CD14-positive monocyte (primary cell): ENCODE measurements at regions not wholly inside any gene's neighbourhood (a gene's known extent, or its start where the extent isn't known, plus 50 kb on each side); places are given as distances from the start of the nearest gene placed in this dataset.

Experiments
- DNase-seq, 3 donors: peaks; one replicate each; pipeline ENCODE4 v3.0.0-alpha.2; 2011 to 2022
- H2AFZ ChIP-seq: 2 replicates; pipeline ENCODE4 v1.6.0; 2012; ENCODE audit warnings: mild to moderate bottlenecking, low read depth, low read length, inconsistent platforms; ENCODE audit not compliant: insufficient read depth, poor library complexity, severe bottlenecking
- H3K27ac ChIP-seq, 2 donors: 1 replicate in 1 of 2; 2 replicates in 1 of 2; pipeline ENCODE4 v1.5.1; 2012 to 2013; ENCODE audit warnings: low read length in 2 of 2, control low read depth in 1 of 2, inconsistent platforms in 1 of 2, low read depth in 1 of 2, mild to moderate bottlenecking in 1 of 2
- H3K27me3 ChIP-seq, 2 donors: one replicate each; pipeline versions ENCODE4 v1.6.0 to v1.6.1; 2011 to 2013; ENCODE audit warnings: low read length in 2 of 2; ENCODE audit not compliant: control insufficient read depth in 2 of 2, insufficient read depth in 2 of 2
- H3K36me3 ChIP-seq, 2 donors: replicated peaks in 1 of 2; 1 replicate in 1 of 2; 2 replicates in 1 of 2; pipeline versions ENCODE4 v1.5.1 to v1.6.1; 2012 to 2013; ENCODE audit warnings: low read length in 2 of 2, control low read depth in 1 of 2, inconsistent platforms in 1 of 2, mild to moderate bottlenecking in 1 of 2; ENCODE audit not compliant: insufficient read depth in 2 of 2, control insufficient read depth in 1 of 2
- H3K4me1 ChIP-seq, 2 donors: 1 replicate in 1 of 2; 2 replicates in 1 of 2; pipeline versions ENCODE4 v1.5.1 to v1.6.1; 2012 to 2013; ENCODE audit warnings: low read length in 2 of 2, control low read depth in 1 of 2, inconsistent platforms in 1 of 2, mild to moderate bottlenecking in 1 of 2, moderate library complexity in 1 of 2; ENCODE audit not compliant: insufficient read depth in 2 of 2, control insufficient read depth in 1 of 2
- H3K4me2 ChIP-seq: replicated peaks from 2 replicates; pipeline ENCODE3; 2012; ENCODE audit warnings: low read length, moderate library complexity, mild to moderate bottlenecking; ENCODE audit not compliant: poor library complexity, severe bottlenecking; ENCODE audit errors: extremely low read depth
- H3K4me3 ChIP-seq, 3 experiments: fragments of 200-600 bp in 1 of 3; sonication (generic) in 1 of 3; replicated peaks in 1 of 3; 1 replicate in 2 of 3; 2 replicates in 1 of 3; pipeline ENCODE4 v1.5.1; 2011 to 2013; ENCODE audit warnings: low read length in 3 of 3, mild to moderate bottlenecking in 3 of 3, control low read depth in 2 of 3, low read depth in 2 of 3, inconsistent platforms in 1 of 3, moderate library complexity in 1 of 3
- H3K79me2 ChIP-seq: 2 replicates; pipeline ENCODE4 v1.6.0; 2012; ENCODE audit warnings: mild to moderate bottlenecking, control low read depth, inconsistent platforms, low read length, moderate library complexity; ENCODE audit not compliant: insufficient read depth
- H3K9ac ChIP-seq: 2 replicates; pipeline ENCODE4 v1.6.0; 2017; ENCODE audit warnings: low read length, mild to moderate bottlenecking; ENCODE audit not compliant: insufficient read depth, poor library complexity, severe bottlenecking
- H3K9me3 ChIP-seq, 2 donors: replicated peaks in 1 of 2; 1 replicate in 1 of 2; 2 replicates in 1 of 2; pipeline versions ENCODE4 v1.5.1 to v1.6.1; 2012 to 2013; ENCODE audit warnings: low read length in 2 of 2, control low read depth in 1 of 2; ENCODE audit not compliant: control insufficient read depth in 1 of 2, insufficient read depth in 1 of 2
- H4K20me1 ChIP-seq: 2 replicates; pipeline ENCODE4 v1.6.0; 2012; ENCODE audit warnings: mild to moderate bottlenecking, low read length, control low read depth, moderate library complexity; ENCODE audit not compliant: insufficient read depth
- H3K27ac Mint-ChIP-seq, 7 donors: one replicate each; pipeline ENCODE4 v1.8.0; 2020; ENCODE audit warnings: mild to moderate bottlenecking in 7 of 7, mixed read lengths in 7 of 7, moderate library complexity in 6 of 7, inconsistent platforms in 2 of 7
- H3K27me3 Mint-ChIP-seq, 3 donors: one replicate each; pipeline ENCODE4 v1.8.0; 2021 to 2022; ENCODE audit warnings: low read depth in 3 of 3, mild to moderate bottlenecking in 3 of 3, mixed read lengths in 3 of 3, moderate library complexity in 3 of 3, inconsistent platforms in 1 of 3
- H3K36me3 Mint-ChIP-seq, 2 donors: one replicate each; pipeline ENCODE4 v1.8.0; 2020; ENCODE audit warnings: mixed read lengths in 2 of 2, inconsistent platforms in 1 of 2, mild to moderate bottlenecking in 1 of 2
- H3K4me1 Mint-ChIP-seq: one replicate; pipeline ENCODE4 v1.8.0; 2020; ENCODE audit warnings: mild to moderate bottlenecking, mixed read lengths
- H3K4me3 Mint-ChIP-seq, 2 donors: one replicate each; pipeline ENCODE4 v1.8.0; 2020; ENCODE audit warnings: mild to moderate bottlenecking in 2 of 2, mixed read lengths in 2 of 2, moderate library complexity in 1 of 2
- H3K9me3 Mint-ChIP-seq, 7 donors: one replicate each; pipeline ENCODE4 v1.8.0; 2020 to 2022; ENCODE audit warnings: mixed read lengths in 7 of 7, mild to moderate bottlenecking in 6 of 7, moderate library complexity in 6 of 7, inconsistent platforms in 2 of 7
- WGBS: methylation state at CpG from one replicate; pipeline ENCODE4 v1.1.5; 2013; ENCODE audit warnings: missing lambda C conversion rate; ENCODE audit not compliant: insufficient coverage; 5-methylcytosine and 5-hydroxymethylcytosine counted together
- intact Hi-C, 2 donors: fragments of 100-400 bp; cut with micrococcal nuclease; formaldehyde crosslinking; loops; one replicate each; pipeline versions ENCODE4 v1.15.0 to v1.15.1; 2023
- TF ChIP-seq, protein P1 (sequence below): fragments of 200-600 bp; IDR thresholded peaks from one replicate; pipeline ENCODE4 v1.8.0; 2022; ENCODE audit warnings: antibody characterized with exemption, mild to moderate bottlenecking

DNA sequence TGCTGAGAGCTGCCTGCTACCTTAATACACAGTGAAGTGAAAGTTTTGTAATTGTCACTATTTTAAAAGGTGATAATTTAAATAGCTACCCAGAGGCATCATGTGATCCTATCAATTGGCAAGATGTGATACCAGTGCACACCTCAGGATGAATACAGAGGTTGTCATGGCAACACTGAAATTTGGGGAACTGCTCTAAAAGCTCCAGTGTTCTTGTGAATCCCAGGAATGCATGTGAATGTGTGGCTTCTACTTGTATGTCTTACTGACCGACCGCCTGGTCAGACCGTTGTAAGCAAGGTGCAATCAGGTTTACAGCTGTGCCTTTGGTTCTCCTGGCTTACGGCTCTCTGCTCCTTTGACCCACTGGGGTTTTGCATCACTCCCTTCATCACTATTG, 146.3 kb upstream of the GJE1 start:
- DNase-seq, result no peak
- H3K27ac ChIP-seq, result no peak overlapping the region
- H3K4me1 ChIP-seq, result no peaks in the 10 kb centered on the region
- H3K79me2 ChIP-seq, result no peaks in the 10 kb centered on the region
- Mint-ChIP-seq H3K36me3 (no peaks in the 10 kb centered on the region), H3K4me3 (no peak overlapping the region), H3K9me3 (no peaks in the 10 kb centered on the region), H3K27ac (no peak overlapping the region), H3K4me1 (no peaks in the 10 kb centered on the region), H3K27me3 (peaks cover 0 to 2% (median 1%) of the 10 kb centered on the region in 3 donors)
- intact Hi-C loops, result no loop called here
- no peaks in the 10 kb centered on the region for H3K9me3 ChIP-seq
- H3K4me3 ChIP-seq, result no peak overlapping the region
- no peaks in the 10 kb centered on the region for H3K36me3 ChIP-seq
- H4K20me1 ChIP-seq, result no peaks in the 10 kb centered on the region
- no peak overlapping the region for H3K4me2 ChIP-seq
- 87% methylated on average over 4 of the region's 4 CpGs for WGBS
- H3K27me3 ChIP-seq, result no peaks in the 10 kb centered on the region
- H2AFZ ChIP-seq, result no peak overlapping the region
- H3K9ac ChIP-seq, result no peak overlapping the region
- TF ChIP-seq, protein P1, sequence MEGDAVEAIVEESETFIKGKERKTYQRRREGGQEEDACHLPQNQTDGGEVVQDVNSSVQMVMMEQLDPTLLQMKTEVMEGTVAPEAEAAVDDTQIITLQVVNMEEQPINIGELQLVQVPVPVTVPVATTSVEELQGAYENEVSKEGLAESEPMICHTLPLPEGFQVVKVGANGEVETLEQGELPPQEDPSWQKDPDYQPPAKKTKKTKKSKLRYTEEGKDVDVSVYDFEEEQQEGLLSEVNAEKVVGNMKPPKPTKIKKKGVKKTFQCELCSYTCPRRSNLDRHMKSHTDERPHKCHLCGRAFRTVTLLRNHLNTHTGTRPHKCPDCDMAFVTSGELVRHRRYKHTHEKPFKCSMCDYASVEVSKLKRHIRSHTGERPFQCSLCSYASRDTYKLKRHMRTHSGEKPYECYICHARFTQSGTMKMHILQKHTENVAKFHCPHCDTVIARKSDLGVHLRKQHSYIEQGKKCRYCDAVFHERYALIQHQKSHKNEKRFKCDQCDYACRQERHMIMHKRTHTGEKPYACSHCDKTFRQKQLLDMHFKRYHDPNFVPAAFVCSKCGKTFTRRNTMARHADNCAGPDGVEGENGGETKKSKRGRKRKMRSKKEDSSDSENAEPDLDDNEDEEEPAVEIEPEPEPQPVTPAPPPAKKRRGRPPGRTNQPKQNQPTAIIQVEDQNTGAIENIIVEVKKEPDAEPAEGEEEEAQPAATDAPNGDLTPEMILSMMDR, result no peak

DNA sequence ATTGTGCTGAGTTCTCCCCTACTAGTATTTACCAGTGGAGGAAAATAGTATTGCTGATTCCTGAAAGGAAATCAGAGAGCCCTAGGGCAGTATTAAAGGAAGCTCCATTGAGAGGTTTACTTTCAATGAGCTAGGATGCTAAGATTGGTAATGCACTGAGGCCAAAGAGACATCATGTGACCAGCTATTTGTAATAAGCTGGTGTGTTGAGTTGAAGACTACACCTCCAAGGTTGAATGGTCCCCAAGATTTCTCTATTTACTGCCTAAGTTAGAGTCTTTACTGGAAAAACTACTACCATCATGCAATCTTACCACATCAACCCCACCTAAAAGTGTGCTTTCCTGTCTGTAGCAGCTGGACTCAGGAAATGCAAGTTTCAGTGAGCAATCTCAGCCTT, 151.5 kb upstream of the GJE1 start:
- intact Hi-C loops, result no loop called here
- Histone ChIP-seq H3K27ac (no peak overlapping the region), H3K9ac (no peak overlapping the region)

More for the DNA sequence above, 151.5 kb upstream of the GJE1 start:
- H3K4me1 Mint-ChIP-seq, result no peaks in the 10 kb centered on the region
- Histone ChIP-seq H3K27me3 (no peaks in the 10 kb centered on the region), H3K36me3 (no peaks in the 10 kb centered on the region), H3K79me2 (no peaks in the 10 kb centered on the region), H4K20me1 (no peaks in the 10 kb centered on the region), H3K4me2 (no peak overlapping the region), H3K4me3 (no peak overlapping the region), H3K9me3 (no peaks in the 10 kb centered on the region), H3K4me1 (no peaks in the 10 kb centered on the region), H2AFZ (no peak overlapping the region)
- H3K27ac Mint-ChIP-seq, result no peak overlapping the region
- TF ChIP-seq, protein P1, result no peak
- H3K4me3 Mint-ChIP-seq, result no peak overlapping the region
- H3K36me3 Mint-ChIP-seq, result no peaks in the 10 kb centered on the region
- DNase-seq, result no peak
- peaks cover 0 to 3% (median 0%) of the 10 kb centered on the region in 7 donors for H3K9me3 Mint-ChIP-seq
- peaks cover 0 to 2% (median 0%) of the 10 kb centered on the region in 3 donors for H3K27me3 Mint-ChIP-seq
